ENCODE measurements at regions not wholly inside any gene's neighbourhood (a gene's known extent, or its start where the extent isn't known, plus 50 kb on each side); places are given as distances from the start of the nearest gene placed in this dataset. TPM values are rescaled to one million over a fixed set of nuclear protein-coding genes. Genes with fewer than 3 reads are reported as not detected.
"Not testable (repeated sequence)": the region's sequence is repeated elsewhere in the genome, so short reads cannot be mapped to it uniquely, and the experiment has no call there.

DNA sequence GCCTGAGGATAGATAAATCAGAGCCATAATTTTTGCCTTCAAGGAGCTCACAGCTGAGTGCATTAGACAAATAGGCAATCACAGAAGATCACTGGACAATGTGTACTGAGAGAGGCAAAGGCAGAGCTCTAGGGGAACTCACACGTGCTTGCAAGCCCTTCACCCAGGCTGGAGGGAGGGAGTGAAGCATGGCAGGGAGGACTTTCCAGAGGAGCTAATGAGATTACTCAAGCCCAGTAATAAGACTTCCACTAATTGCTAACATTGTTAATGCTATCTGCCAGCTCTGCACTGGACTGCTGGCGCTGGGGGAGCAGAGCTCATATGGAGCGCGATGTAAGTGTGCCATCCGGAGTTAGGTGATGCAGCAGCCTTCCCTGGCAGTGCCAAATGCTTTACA is 408.4 kb downstream of the NTRK2 start:
- DNase-seq (ENCODE audit: low spot score): no peak

DNA sequence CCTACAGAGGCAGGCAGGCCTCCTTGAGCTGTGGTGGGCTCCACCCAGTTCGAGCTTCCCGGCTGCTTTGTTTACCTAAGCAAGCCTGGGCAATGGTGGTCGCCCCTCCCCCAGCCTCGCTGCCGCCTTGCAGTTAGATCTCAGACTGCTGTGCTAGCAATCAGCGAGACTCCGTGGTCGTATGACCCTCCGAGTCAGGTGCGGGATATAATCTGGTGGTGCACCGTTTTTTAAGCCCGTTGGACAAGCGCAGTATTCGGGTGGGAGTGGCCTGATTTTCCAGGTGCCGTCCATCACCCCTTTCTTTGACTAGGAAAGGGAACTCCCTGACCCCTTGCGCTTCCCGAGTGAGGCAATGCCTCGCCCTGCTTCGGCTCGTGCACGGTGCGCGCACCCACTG is 407.6 kb downstream of the NTRK2 start:
- not testable (repeated sequence) for DNase-seq (ENCODE audit: low spot score)

Small RNAs in the stretch of these regions (small RNA-seq; reads per million reads assigned to genes)
- gene UBE2V1P10: not detected
